ENCODE measurements at regions not wholly inside any gene's neighbourhood (a gene's known extent, or its start where the extent isn't known, plus 50 kb on each side); places are given as distances from the start of the nearest gene placed in this dataset.

DNA sequence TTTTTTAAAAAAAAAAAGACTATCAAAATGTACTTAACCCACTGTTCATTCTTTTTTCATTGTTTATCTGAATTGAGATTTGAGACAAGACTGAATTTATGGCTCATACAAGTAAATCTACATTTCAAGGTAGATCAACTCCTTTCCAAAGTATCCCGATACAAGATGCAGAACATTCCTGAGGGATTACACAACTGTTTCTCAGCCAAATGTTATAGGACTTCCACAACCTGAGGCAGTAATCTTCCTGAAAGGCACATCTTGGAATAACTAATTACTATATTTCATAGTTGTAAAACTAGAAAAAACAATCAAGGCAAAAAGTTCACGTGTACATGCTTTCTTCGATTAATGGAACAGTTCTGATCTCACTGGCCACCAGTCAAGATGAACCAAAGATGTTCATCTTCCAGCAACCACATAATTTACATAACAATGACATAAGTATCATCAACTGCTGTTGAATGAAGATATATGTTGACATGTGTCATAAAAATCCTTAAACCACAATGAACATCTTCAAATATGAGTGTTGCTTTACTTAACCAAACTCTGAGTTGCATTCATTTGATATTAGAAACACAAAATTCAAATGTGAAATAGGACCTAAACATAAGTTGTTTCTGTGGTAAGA, 225.2 kb upstream of the DKK2 start:
- Histone ChIP-seq H3K4me3 (ENCODE audit: low read depth in 1 of 2, low read length in 2 of 2) (no peak overlapping the region), H3K27ac (ENCODE audit: low read length) (no peak overlapping the region), H3K9me3 (ENCODE audit: control insufficient read depth in 1 of 2, low read length in 2 of 2) (no peaks in the 10 kb centered on the region), H3K4me1 (ENCODE audit: control insufficient read depth in 1 of 2, insufficient read depth in 2 of 2, low read length in 2 of 2) (no peaks in the 10 kb centered on the region), H3K36me3 (ENCODE audit: control insufficient read depth in 1 of 2, insufficient read depth in 2 of 2, low read length in 2 of 2) (no peaks in the 10 kb centered on the region), H3K27me3 (ENCODE audit: low read depth, low read length) (no peaks in the 10 kb centered on the region)

DNA sequence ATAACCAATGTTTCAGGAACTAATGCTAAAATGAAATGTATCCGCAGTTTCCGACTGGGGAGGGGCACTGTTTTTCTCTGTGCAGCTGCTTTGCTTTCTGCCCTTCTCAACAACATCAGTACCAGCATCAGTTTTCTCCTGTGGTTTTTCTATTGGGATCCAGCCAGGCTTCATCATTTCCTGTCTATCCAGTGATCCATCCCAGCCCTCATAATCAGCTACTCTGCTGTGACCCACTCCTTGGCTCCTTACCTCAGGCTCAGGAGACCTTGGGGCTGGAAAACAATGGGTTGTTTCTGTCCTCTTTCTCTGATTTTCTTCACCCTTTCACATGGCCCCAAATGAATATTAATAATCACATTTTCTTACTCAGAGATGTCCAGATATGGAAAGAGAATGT, 222.2 kb upstream of the DKK2 start:
- H3K9me3 ChIP-seq (ENCODE audit: control insufficient read depth in 1 of 2, low read length in 2 of 2) = no peaks in the 10 kb centered on the region
- no peaks in the 10 kb centered on the region for H3K27me3 ChIP-seq (ENCODE audit: low read depth, low read length)
- H3K36me3 ChIP-seq (ENCODE audit: control insufficient read depth in 1 of 2, insufficient read depth in 2 of 2, low read length in 2 of 2) = no peaks in the 10 kb centered on the region
- H3K27ac ChIP-seq (ENCODE audit: low read length) = no peak overlapping the region
- H3K4me1 ChIP-seq (ENCODE audit: control insufficient read depth in 1 of 2, insufficient read depth in 2 of 2, low read length in 2 of 2) = no peaks in the 10 kb centered on the region
- H3K4me3 ChIP-seq (ENCODE audit: low read depth in 1 of 2, low read length in 2 of 2) = no peak overlapping the region

DNA sequence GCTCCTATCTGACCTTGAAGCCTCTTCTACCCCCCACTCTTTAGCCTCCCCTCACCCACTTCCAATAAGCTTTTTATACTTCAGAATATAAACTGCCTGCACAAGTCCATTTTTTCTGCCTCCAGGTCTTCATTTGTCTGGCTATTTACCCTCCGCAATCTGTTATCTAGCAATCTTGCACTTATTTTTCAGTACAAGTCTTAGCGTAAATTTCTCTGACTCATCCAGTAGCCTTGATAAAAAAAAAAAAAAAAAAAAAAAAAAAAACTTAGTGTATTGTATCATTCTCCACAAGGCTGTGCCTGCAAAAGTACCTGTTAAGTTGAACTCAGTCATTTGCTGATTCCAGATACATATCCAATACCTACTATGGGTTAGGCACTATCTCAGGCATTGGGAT, 219.5 kb upstream of the DKK2 start:
- Histone ChIP-seq H3K9me3 (ENCODE audit: control insufficient read depth in 1 of 2, low read length in 2 of 2) (no peaks in the 10 kb centered on the region), H3K27ac (ENCODE audit: low read length) (no peak overlapping the region), H3K4me1 (ENCODE audit: control insufficient read depth in 1 of 2, insufficient read depth in 2 of 2, low read length in 2 of 2) (no peaks in the 10 kb centered on the region), H3K4me3 (ENCODE audit: low read depth in 1 of 2, low read length in 2 of 2) (no peak overlapping the region), H3K27me3 (ENCODE audit: low read depth, low read length) (no peaks in the 10 kb centered on the region), H3K36me3 (ENCODE audit: control insufficient read depth in 1 of 2, insufficient read depth in 2 of 2, low read length in 2 of 2) (no peaks in the 10 kb centered on the region)

DNA sequence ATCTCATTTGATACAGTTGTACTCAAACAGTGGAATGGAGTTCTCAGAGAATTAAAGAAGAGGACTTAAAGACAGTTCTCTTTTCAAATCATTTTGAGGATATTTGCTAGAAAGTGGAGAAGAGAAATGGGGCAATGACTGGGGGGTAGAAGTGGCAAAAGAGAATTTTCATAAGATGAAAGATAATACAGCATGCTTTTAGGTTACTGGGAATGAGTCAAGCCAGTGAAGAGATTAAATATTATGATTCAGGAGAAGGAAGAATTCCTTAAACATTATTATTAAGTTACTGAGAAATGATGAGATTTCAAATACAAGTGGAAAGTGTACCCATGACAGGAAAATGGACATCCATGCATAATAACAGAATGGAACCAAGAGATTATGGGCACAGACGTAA, 219.0 kb upstream of the DKK2 start:
- no peak overlapping the region for H3K27ac ChIP-seq (ENCODE audit: low read length)
- no peaks in the 10 kb centered on the region for H3K9me3 ChIP-seq (ENCODE audit: control insufficient read depth in 1 of 2, low read length in 2 of 2)
- no peaks in the 10 kb centered on the region for H3K36me3 ChIP-seq (ENCODE audit: control insufficient read depth in 1 of 2, insufficient read depth in 2 of 2, low read length in 2 of 2)
- no peaks in the 10 kb centered on the region for H3K27me3 ChIP-seq (ENCODE audit: low read depth, low read length)
- no peak overlapping the region for H3K4me3 ChIP-seq (ENCODE audit: low read depth in 1 of 2, low read length in 2 of 2)
- no peaks in the 10 kb centered on the region for H3K4me1 ChIP-seq (ENCODE audit: control insufficient read depth in 1 of 2, insufficient read depth in 2 of 2, low read length in 2 of 2)

DNA sequence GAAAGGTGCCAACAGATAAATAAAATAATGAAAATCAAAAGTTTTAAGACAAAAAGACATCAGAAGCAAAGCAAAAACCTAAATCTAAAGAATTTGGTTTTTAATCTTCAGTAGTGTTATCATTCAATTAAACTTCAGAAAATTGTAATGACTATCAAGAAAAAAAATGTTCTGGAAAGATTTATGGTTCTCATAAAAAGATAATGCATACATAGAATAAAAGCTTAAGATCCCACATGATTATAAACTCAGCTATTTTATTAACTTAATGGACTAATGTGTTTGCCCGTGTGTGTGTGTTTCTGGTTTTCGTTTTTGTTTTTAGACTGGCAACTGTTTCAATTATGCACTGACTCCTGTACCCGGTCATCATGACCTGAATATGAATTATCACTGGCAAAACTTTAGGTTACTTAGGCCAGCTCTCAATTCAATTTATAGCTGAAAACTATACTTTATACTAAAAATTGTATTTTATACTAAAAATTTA, 217.5 kb upstream of the DKK2 start:
- Histone ChIP-seq H3K4me1 (ENCODE audit: control insufficient read depth in 1 of 2, insufficient read depth in 2 of 2, low read length in 2 of 2) (no peaks in the 10 kb centered on the region), H3K27me3 (ENCODE audit: low read depth, low read length) (no peaks in the 10 kb centered on the region), H3K9me3 (ENCODE audit: control insufficient read depth in 1 of 2, low read length in 2 of 2) (no peaks in the 10 kb centered on the region)

DNA sequence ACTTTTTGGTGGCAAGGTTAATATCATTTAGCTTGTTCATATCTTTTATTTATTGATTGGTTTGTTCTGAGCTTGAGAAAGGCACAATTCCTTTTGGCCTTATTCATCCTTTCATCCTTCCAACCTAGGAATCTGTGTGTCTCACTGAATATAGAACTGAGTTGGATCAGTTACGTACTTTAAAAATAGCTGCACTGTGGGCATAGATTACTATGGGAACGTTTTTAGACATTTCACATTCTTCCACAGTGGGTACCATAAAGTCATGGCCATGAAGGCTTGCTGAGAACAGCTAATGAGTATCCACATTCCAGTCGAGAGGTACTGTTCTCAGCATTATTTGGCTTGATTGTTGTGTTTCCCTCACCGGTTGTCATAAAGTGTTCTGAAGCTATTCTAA, 217.0 kb upstream of the DKK2 start:
- Histone ChIP-seq H3K36me3 (ENCODE audit: control insufficient read depth in 1 of 2, insufficient read depth in 2 of 2, low read length in 2 of 2) (no peaks in the 10 kb centered on the region), H3K4me1 (ENCODE audit: control insufficient read depth in 1 of 2, insufficient read depth in 2 of 2, low read length in 2 of 2) (no peaks in the 10 kb centered on the region), H3K9me3 (ENCODE audit: control insufficient read depth in 1 of 2, low read length in 2 of 2) (no peaks in the 10 kb centered on the region), H3K4me3 (ENCODE audit: low read depth in 1 of 2, low read length in 2 of 2) (no peak overlapping the region), H3K27me3 (ENCODE audit: low read depth, low read length) (no peaks in the 10 kb centered on the region), H3K27ac (ENCODE audit: low read length) (no peak overlapping the region)

More for the DNA sequence above, 217.5 kb upstream of the DKK2 start:
- Histone ChIP-seq H3K36me3 (ENCODE audit: control insufficient read depth in 1 of 2, insufficient read depth in 2 of 2, low read length in 2 of 2) (no peaks in the 10 kb centered on the region), H3K27ac (ENCODE audit: low read length) (no peak overlapping the region), H3K4me3 (ENCODE audit: low read depth in 1 of 2, low read length in 2 of 2) (no peak overlapping the region)

DNA sequence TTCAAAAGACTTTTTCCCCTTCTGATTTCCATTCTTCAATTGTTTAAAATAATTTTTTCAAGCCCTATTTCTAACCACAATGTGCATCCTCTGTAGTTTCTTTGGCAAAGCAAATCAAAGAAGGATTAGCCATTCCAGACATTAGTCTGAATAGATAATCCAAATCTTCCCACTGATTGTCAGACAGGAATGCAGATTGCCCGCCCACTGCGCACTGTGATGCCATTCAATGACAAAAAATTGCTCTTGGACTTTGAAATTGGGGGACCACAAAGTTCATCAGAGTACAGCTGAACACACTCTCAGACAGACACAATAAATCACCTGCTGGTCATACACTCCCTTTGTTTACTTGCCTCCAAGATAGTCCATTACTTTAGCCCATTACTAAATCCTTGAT, 216.5 kb upstream of the DKK2 start:
- H3K36me3 ChIP-seq (ENCODE audit: control insufficient read depth in 1 of 2, insufficient read depth in 2 of 2, low read length in 2 of 2) = no peaks in the 10 kb centered on the region
- H3K9me3 ChIP-seq (ENCODE audit: control insufficient read depth in 1 of 2, low read length in 2 of 2) = no peaks in the 10 kb centered on the region
- H3K4me1 ChIP-seq (ENCODE audit: control insufficient read depth in 1 of 2, insufficient read depth in 2 of 2, low read length in 2 of 2) = peaks cover 0 to 4% of the 10 kb centered on the region in 2 donors
- H3K27ac ChIP-seq (ENCODE audit: low read length) = no peak overlapping the region
- no peak overlapping the region for H3K4me3 ChIP-seq (ENCODE audit: low read depth in 1 of 2, low read length in 2 of 2)
- no peaks in the 10 kb centered on the region for H3K27me3 ChIP-seq (ENCODE audit: low read depth, low read length)

DNA sequence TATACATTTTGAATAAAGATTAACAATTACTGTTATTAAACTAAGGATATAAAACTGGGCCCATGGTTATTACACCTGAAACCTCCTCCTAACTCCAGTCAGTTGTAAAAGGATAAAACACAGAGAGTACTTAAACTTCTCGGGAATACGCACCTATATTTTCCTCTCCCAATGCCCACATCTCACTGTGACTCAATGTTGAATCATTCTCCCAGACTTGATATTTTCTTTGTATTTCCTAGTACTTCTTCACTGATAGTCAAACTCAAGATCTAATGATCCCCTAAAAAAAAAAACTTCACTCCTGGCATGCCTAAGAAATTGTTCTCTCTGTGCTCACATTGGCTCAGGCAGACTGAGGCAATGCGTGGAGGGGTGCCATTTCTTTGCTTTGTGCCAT, 212.5 kb upstream of the DKK2 start:
- H3K36me3 ChIP-seq (ENCODE audit: control insufficient read depth in 1 of 2, insufficient read depth in 2 of 2, low read length in 2 of 2) = no peaks in the 10 kb centered on the region
- H3K4me3 ChIP-seq (ENCODE audit: low read depth in 1 of 2, low read length in 2 of 2) = no peak overlapping the region
- H3K27ac ChIP-seq (ENCODE audit: low read length) = no peak overlapping the region
- peaks cover 0 to 6% of the 10 kb centered on the region in 2 donors for H3K4me1 ChIP-seq (ENCODE audit: control insufficient read depth in 1 of 2, insufficient read depth in 2 of 2, low read length in 2 of 2)
- H3K27me3 ChIP-seq (ENCODE audit: low read depth, low read length) = no peaks in the 10 kb centered on the region
- no peaks in the 10 kb centered on the region for H3K9me3 ChIP-seq (ENCODE audit: control insufficient read depth in 1 of 2, low read length in 2 of 2)

DNA sequence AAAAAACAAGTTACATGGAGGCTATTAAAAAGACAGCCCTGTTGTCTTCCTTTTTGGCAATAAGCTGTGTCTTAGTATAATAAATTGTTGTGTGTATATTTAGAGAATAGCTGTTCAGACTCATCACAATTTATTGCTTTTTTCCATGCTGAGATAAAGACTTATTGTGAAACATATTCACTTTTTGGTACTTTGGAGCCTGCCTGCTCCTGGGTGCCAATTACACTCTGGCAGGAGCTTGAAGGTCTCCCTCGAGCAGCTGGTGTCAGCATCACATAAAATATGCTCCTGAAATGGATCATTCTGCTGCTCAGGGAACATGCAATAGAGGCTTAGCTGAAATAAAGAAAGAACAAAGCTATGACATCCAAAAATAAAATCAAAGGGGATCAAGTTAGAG, 211.6 kb upstream of the DKK2 start:
- Histone ChIP-seq H3K4me1 (ENCODE audit: control insufficient read depth in 1 of 2, insufficient read depth in 2 of 2, low read length in 2 of 2) (peaks cover 0 to 14% of the 10 kb centered on the region in 2 donors), H3K9me3 (ENCODE audit: control insufficient read depth in 1 of 2, low read length in 2 of 2) (no peaks in the 10 kb centered on the region), H3K27me3 (ENCODE audit: low read depth, low read length) (no peaks in the 10 kb centered on the region), H3K4me3 (ENCODE audit: low read depth in 1 of 2, low read length in 2 of 2) (no peak overlapping the region), H3K36me3 (ENCODE audit: control insufficient read depth in 1 of 2, insufficient read depth in 2 of 2, low read length in 2 of 2) (no peaks in the 10 kb centered on the region), H3K27ac (ENCODE audit: low read length) (no peak overlapping the region)

DNA sequence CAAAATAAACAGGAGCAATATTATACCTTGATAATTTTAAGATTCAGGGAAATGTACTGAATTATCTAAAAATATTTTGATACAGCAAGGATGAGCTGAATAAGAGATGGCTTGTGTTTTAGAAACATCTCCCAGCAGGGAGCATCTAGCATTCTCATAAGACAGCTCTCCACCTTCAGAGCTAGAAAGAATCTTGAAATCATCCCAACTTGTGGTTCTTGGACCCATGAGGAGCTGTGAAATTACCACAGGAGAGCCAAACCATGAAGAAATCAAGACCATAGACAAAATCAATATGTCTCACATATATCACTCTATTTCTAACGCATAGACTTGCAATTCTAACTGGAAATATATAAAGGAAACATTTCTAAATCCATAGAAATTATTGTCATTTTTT, 210.6 kb upstream of the DKK2 start:
- no peak overlapping the region for H3K27ac ChIP-seq (ENCODE audit: low read length)
- H3K9me3 ChIP-seq (ENCODE audit: control insufficient read depth in 1 of 2, low read length in 2 of 2) = no peaks in the 10 kb centered on the region
- H3K36me3 ChIP-seq (ENCODE audit: control insufficient read depth in 1 of 2, insufficient read depth in 2 of 2, low read length in 2 of 2) = no peaks in the 10 kb centered on the region
- H3K4me1 ChIP-seq (ENCODE audit: control insufficient read depth in 1 of 2, insufficient read depth in 2 of 2, low read length in 2 of 2) = peaks cover 0 to 19% of the 10 kb centered on the region in 2 donors
- H3K4me3 ChIP-seq (ENCODE audit: low read depth in 1 of 2, low read length in 2 of 2) = no peak overlapping the region
- no peaks in the 10 kb centered on the region for H3K27me3 ChIP-seq (ENCODE audit: low read depth, low read length)

DNA sequence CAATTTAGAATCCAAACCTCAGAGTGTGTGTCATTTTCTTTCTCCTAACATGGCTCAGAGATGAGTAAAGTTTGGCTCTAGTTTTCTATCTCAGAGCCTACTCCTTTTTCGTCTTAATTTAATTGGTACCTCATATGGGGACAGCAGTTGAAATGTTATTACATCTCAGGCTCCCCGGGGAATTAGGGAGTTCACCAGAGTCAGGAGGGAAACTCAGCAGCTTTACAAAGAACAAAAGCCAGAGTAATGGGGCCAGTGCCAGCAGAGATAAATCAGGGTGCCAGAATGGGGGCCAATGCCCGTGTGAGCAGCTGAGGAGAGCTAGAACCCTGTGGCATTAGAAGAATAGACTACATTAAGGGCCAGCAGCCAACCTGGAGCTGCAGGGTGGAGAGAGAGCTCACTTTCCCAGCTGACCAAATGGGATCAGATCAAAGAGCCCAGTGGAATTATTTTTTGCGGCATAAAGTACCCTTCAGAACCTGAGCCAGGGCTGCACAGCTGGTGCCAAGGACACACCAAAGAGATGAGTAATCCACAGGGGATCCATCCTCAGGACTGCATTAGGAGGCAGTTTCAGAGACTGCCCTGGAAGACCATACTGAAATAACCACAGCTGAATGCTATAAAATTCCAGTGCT, 207.1 kb upstream of the DKK2 start:
- no peak overlapping the region for H3K27ac ChIP-seq (ENCODE audit: low read length)
- H3K36me3 ChIP-seq (ENCODE audit: control insufficient read depth in 1 of 2, insufficient read depth in 2 of 2, low read length in 2 of 2) = no peaks in the 10 kb centered on the region
- H3K27me3 ChIP-seq (ENCODE audit: low read depth, low read length) = no peaks in the 10 kb centered on the region
- no peak overlapping the region for H3K4me3 ChIP-seq (ENCODE audit: low read depth in 1 of 2, low read length in 2 of 2)
- H3K4me1 ChIP-seq (ENCODE audit: control insufficient read depth in 1 of 2, insufficient read depth in 2 of 2, low read length in 2 of 2) = peaks cover 0 to 19% of the 10 kb centered on the region in 2 donors
- H3K9me3 ChIP-seq (ENCODE audit: control insufficient read depth in 1 of 2, low read length in 2 of 2) = peaks cover 0 to 3% of the 10 kb centered on the region in 2 donors

DNA sequence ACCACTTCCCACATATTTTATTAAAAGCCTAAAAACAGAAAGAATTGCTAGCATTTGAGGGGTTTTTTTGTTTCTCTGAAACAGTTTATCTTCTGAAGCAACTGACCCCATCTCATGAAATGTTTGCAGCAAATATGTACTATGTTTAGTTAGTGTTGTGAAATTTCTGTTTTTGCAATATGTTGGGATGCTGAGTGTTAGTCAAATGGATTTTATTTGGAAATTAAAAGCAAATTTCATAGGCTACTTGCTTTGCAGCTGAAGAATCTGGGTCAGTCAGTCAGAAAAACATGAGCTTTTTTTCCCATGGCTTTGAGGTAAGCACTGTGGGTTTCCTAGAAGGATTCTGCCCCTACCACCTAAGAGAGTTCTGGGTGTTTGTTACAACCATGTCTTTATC, 184.9 kb upstream of the DKK2 start:
- H3K36me3 ChIP-seq (ENCODE audit: control insufficient read depth in 1 of 2, insufficient read depth in 2 of 2, low read length in 2 of 2) = no peaks in the 10 kb centered on the region
- H3K4me1 ChIP-seq (ENCODE audit: control insufficient read depth in 1 of 2, insufficient read depth in 2 of 2, low read length in 2 of 2) = no peaks in the 10 kb centered on the region
- no peak overlapping the region for H3K27ac ChIP-seq (ENCODE audit: low read length)
- H3K27me3 ChIP-seq (ENCODE audit: low read depth, low read length) = no peaks in the 10 kb centered on the region
- no peak overlapping the region for H3K4me3 ChIP-seq (ENCODE audit: low read depth in 1 of 2, low read length in 2 of 2)
- H3K9me3 ChIP-seq (ENCODE audit: control insufficient read depth in 1 of 2, low read length in 2 of 2) = no peaks in the 10 kb centered on the region

Data from muscle layer of duodenum (tissue), 2 donors.